ENCODE measurements at regions not wholly inside any gene's neighbourhood (a gene's known extent, or its start where the extent isn't known, plus 50 kb on each side); places are given as distances from the start of the nearest gene placed in this dataset.

DNA sequence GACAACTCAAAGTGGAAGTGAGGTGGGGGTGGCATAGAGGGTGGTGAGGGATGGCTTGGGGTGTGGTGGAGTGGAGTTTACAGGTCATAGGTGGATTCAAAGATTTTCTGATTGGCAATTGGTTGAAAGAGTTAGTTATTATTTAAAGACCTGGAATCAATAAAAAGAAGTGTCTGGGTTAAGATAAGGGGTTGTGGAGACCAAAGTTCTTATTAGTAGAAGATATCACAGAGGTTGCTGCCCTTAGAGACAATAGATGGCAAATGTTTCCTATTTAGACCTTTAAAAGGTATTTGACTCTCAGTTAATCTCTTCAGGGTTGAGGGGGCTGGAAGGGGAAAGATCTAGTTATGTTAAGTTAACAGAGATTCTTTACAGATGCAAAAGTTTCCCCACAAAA lies 412.3 kb upstream of the TBL1XR1 start:
- TF ChIP-seq, protein P1, sequence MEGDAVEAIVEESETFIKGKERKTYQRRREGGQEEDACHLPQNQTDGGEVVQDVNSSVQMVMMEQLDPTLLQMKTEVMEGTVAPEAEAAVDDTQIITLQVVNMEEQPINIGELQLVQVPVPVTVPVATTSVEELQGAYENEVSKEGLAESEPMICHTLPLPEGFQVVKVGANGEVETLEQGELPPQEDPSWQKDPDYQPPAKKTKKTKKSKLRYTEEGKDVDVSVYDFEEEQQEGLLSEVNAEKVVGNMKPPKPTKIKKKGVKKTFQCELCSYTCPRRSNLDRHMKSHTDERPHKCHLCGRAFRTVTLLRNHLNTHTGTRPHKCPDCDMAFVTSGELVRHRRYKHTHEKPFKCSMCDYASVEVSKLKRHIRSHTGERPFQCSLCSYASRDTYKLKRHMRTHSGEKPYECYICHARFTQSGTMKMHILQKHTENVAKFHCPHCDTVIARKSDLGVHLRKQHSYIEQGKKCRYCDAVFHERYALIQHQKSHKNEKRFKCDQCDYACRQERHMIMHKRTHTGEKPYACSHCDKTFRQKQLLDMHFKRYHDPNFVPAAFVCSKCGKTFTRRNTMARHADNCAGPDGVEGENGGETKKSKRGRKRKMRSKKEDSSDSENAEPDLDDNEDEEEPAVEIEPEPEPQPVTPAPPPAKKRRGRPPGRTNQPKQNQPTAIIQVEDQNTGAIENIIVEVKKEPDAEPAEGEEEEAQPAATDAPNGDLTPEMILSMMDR (IDR thresholded peaks at IDR 0.05), result no peak
- TF ChIP-seq POLR2A (IDR thresholded peaks at IDR 0.05), result no peak
